ENCODE measurements at regions not wholly inside any gene's neighbourhood (a gene's known extent, or its start where the extent isn't known, plus 50 kb on each side); places are given as distances from the start of the nearest gene placed in this dataset.

DNA sequence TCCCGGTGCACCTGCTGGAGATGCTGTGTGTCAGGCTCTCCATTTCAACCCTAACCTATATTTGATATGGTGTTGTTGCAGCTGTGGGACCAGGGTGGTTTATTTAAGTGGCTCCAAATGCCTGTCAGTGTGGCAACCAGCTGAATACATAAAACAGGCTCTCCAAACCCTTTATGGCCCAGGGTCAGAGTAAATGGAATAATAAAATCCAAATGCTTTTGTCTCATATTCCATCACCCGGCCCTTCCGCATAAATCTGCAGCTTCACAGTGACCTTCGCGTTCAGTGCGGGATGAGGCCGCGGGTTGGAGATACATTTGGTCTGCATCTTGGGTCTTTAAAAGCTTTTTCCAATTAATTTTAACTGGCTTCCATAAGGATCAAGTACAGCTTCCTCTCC lies 382.1 kb upstream of the NR2F2 start:
- H3K9me3 Mint-ChIP-seq: peaks cover 5% of the 10 kb centered on the region
- no peak overlapping the region for H3K27ac Mint-ChIP-seq
- H3K4me1 Mint-ChIP-seq (ENCODE audit: low read depth): no peaks in the 10 kb centered on the region
- no peaks in the 10 kb centered on the region for H3K36me3 Mint-ChIP-seq (ENCODE audit: low read depth)
- peaks cover 4% of the 10 kb centered on the region for H3K27me3 Mint-ChIP-seq (ENCODE audit: low read depth)
- H3K4me3 Mint-ChIP-seq: no peak overlapping the region

DNA sequence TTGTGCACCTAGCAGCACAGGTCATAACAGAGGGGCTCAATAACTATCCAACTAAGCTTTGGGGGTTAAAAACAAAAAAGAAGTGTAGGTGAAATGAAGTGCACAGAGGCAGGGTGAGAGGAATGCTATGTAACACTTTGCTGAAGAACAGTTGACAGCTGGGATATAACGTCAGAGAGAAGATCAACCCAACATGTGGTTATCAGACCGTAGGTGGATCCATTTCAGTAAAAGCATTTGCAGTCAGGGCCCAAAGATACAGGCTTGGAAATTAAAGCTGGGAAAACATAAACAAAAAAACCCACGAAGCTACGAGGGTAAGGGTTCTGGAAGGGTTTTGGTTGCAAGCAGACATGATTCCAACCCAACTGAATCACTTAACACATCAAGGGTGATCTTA lies 377.5 kb upstream of the NR2F2 start:
- Mint-ChIP-seq H3K4me1 (ENCODE audit: low read depth) (no peaks in the 10 kb centered on the region), H3K4me3 (no peak overlapping the region), H3K36me3 (ENCODE audit: low read depth) (no peaks in the 10 kb centered on the region), H3K9me3 (peaks cover 5% of the 10 kb centered on the region), H3K27me3 (ENCODE audit: low read depth) (no peaks in the 10 kb centered on the region), H3K27ac (no peak overlapping the region)

DNA sequence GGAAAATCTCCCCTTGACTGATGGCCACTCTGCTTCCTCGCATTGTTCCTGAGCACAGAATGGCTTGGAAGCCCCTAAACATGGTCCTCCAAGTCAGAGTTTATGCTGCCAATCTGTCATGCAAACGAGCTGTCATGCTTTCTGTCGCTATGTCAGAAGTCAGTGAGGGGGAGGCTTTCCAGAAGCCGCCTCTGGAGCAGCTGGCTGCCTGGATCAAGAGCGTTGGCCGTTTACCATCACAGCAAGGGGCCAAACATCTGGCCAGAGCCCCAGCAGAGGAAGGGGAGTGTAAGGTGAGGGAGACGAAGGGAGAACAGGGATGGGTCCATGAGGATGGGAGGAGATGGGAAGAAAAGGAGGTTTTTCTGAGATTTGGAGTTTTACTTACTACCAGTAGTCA lies 372.6 kb upstream of the NR2F2 start:
- no peaks in the 10 kb centered on the region for H3K4me1 Mint-ChIP-seq (ENCODE audit: low read depth)
- no peak overlapping the region for H3K4me3 Mint-ChIP-seq
- no peaks in the 10 kb centered on the region for H3K36me3 Mint-ChIP-seq (ENCODE audit: low read depth)
- H3K27me3 Mint-ChIP-seq (ENCODE audit: low read depth): no peaks in the 10 kb centered on the region
- no peak overlapping the region for H3K27ac Mint-ChIP-seq
- peaks cover 9% of the 10 kb centered on the region for H3K9me3 Mint-ChIP-seq

DNA sequence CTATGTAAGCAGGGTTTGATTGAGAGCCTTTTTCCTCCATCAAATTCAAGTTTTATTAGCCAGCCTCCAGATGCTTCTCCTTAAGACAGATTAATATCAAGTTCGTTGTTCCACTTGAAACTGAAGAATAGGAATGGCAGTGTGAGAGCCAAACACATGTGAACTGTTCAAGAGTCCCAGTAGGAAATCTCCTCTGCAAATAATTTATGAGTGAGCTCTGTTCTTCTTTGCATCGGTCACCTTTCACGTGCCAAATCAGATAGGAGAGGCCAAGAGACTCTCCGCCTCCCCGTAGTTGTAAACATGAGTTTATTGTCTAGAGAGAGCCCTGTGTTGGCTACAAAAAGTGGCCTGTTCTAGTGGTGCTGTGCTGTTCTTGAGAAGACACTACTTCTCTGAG lies 372.1 kb upstream of the NR2F2 start:
- no peaks in the 10 kb centered on the region for H3K36me3 Mint-ChIP-seq (ENCODE audit: low read depth)
- peaks cover 8% of the 10 kb centered on the region for H3K9me3 Mint-ChIP-seq
- H3K4me1 Mint-ChIP-seq (ENCODE audit: low read depth): no peaks in the 10 kb centered on the region
- no peaks in the 10 kb centered on the region for H3K27me3 Mint-ChIP-seq (ENCODE audit: low read depth)
- H3K4me3 Mint-ChIP-seq: no peak overlapping the region
- H3K27ac Mint-ChIP-seq: no peak overlapping the region

GRCh38 chr15:95968856-95969255 lies 361.6 kb upstream of the NR2F2 start:
- no peaks in the 10 kb centered on the region for H3K36me3 Mint-ChIP-seq (ENCODE audit: low read depth)
- peaks cover 3% of the 10 kb centered on the region for H3K9me3 Mint-ChIP-seq
- no peaks in the 10 kb centered on the region for H3K27me3 Mint-ChIP-seq (ENCODE audit: low read depth)
- no peak overlapping the region for H3K27ac Mint-ChIP-seq
- H3K4me3 Mint-ChIP-seq: no peak overlapping the region
- H3K4me1 Mint-ChIP-seq (ENCODE audit: low read depth): no peaks in the 10 kb centered on the region

DNA sequence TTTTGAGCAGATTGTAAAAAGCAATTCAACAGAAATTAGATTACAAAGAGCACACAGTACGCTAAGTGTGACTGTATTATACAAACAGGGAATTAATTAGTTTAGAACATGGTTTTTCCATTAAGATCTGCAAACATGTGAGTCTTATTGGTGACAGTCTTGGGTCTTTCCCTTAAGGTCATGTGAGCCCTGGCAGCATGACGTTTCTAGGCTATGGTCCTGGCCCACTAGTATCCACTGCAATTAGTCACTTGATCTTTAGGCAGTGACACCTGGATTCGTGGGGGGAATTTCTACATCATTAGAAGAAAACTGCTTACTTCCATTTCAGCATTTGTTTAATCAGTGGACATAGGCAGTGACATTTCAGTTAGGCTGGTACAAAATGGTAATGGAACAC lies 360.2 kb upstream of the NR2F2 start:
- Mint-ChIP-seq H3K9me3 (peaks cover 3% of the 10 kb centered on the region), H3K27ac (no peak overlapping the region), H3K4me3 (no peak overlapping the region), H3K36me3 (ENCODE audit: low read depth) (no peaks in the 10 kb centered on the region), H3K27me3 (ENCODE audit: low read depth) (no peaks in the 10 kb centered on the region), H3K4me1 (ENCODE audit: low read depth) (no peaks in the 10 kb centered on the region)

DNA sequence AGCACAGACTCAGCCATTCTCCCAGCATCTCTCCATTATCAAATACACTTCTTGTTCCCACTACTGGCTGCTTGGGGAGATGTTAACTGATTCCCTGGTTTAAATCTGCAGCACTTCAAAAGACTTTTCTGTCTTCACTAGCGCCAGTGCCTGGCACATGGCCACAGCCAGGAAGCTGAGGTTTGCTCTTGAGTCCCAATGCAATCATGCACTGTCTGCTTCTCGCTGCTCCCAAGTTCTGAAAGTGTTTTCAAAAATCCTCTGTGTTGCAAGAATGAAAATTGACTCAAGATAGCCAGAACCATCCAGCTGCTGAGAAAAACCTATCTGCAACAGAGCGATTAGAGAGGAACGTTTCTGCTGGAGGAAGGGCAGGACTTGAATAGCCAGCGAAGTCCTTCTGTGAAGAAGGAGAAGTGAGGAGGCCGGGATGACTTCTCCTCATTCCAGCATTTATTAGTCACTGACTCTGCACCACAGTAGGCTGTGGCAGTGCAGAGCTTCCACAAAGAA lies 358.4 kb upstream of the NR2F2 start:
- Mint-ChIP-seq H3K36me3 (ENCODE audit: low read depth) (no peaks in the 10 kb centered on the region), H3K4me1 (ENCODE audit: low read depth) (no peaks in the 10 kb centered on the region), H3K27ac (no peak overlapping the region), H3K4me3 (no peak overlapping the region), H3K9me3 (no peaks in the 10 kb centered on the region), H3K27me3 (ENCODE audit: low read depth) (peaks cover 4% of the 10 kb centered on the region)

DNA sequence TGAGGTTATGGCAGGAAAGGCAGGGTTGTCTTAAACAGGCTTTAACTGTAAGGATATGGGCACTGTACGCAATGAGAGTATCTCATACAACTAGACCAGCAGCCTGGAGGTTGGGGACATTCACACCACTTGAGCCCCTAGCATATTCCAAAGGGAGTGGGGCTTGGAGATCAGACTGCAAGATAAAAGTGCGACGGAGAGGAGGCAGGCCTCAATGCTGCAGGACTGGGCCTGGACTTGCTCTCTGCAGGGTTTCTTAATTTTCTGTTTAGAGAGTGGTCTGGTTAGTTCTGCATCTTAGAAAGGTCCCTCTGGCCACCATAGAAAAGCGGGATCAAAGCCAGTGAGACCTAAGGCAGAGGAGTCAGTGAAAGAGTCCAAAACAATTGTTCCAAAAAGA lies 357.7 kb upstream of the NR2F2 start:
- no peak overlapping the region for H3K27ac Mint-ChIP-seq
- H3K9me3 Mint-ChIP-seq: no peaks in the 10 kb centered on the region
- peaks cover 4% of the 10 kb centered on the region for H3K27me3 Mint-ChIP-seq (ENCODE audit: low read depth)
- H3K4me1 Mint-ChIP-seq (ENCODE audit: low read depth): no peaks in the 10 kb centered on the region
- H3K36me3 Mint-ChIP-seq (ENCODE audit: low read depth): no peaks in the 10 kb centered on the region
- H3K4me3 Mint-ChIP-seq: no peak overlapping the region

DNA sequence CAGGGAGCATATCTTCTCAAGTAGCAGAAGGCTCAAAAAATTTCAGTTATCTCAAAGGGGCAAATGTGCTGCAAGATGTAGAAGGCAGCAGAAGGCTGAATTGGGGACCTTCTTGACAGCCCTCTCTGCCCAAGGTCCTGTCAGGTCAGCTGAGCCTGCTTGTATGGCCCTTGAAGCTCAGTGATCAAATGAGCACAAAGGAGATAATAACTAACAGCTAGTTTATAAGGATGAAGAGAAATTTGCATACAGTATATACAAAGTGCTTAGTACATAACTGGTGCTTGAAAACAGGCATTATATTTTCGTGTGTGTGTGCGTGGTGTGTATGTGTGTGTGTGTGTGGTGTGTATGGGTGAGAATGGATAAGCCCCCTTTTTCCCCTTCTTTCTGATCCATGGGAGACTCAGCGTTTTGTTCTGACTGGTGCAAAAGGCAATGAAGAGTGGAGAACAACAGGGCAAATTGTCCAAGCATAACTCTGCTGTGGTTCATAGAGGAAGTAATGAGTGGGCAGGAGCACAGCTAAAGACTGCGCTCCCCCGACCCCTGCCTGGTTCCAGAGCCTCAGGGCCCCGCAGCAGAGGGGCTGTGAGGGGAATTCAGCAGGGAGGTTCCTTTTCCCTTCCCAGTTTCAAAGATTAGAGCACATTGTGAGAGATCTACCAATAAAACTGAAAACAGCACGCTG lies 356.8 kb upstream of the NR2F2 start:
- H3K27me3 Mint-ChIP-seq (ENCODE audit: low read depth): peaks cover 4% of the 10 kb centered on the region
- no peaks in the 10 kb centered on the region for H3K4me1 Mint-ChIP-seq (ENCODE audit: low read depth)
- H3K36me3 Mint-ChIP-seq (ENCODE audit: low read depth): no peaks in the 10 kb centered on the region
- no peak overlapping the region for H3K27ac Mint-ChIP-seq
- H3K4me3 Mint-ChIP-seq: no peak overlapping the region
- H3K9me3 Mint-ChIP-seq: no peaks in the 10 kb centered on the region

- no peak overlapping the region for H3K4me3 Mint-ChIP-seq
- no peaks in the 10 kb centered on the region for H3K9me3 Mint-ChIP-seq
- H3K27ac Mint-ChIP-seq: no peak overlapping the region
- H3K36me3 Mint-ChIP-seq (ENCODE audit: low read depth): no peaks in the 10 kb centered on the region
- peaks cover 4% of the 10 kb centered on the region for H3K27me3 Mint-ChIP-seq (ENCODE audit: low read depth)
- H3K4me1 Mint-ChIP-seq (ENCODE audit: low read depth): no peaks in the 10 kb centered on the region
Measured at GRCh38 chr15:95975212-95975611, 355.3 kb upstream of the NR2F2 start.

GRCh38 chr15:95979286-95979685 lies 351.2 kb upstream of the NR2F2 start:
- Mint-ChIP-seq H3K4me3 (no peak overlapping the region), H3K27me3 (ENCODE audit: low read depth) (peaks cover 9% of the 10 kb centered on the region), H3K9me3 (peaks cover 4% of the 10 kb centered on the region)

GRCh38 chr15:95981209-95981608 lies 349.3 kb upstream of the NR2F2 start:
- Mint-ChIP-seq H3K27ac (no peak overlapping the region), H3K27me3 (ENCODE audit: low read depth) (peaks cover 9% of the 10 kb centered on the region), H3K36me3 (ENCODE audit: low read depth) (no peaks in the 10 kb centered on the region), H3K4me3 (no peak overlapping the region), H3K4me1 (ENCODE audit: low read depth) (no peaks in the 10 kb centered on the region), H3K9me3 (peaks cover 4% of the 10 kb centered on the region)

More at GRCh38 chr15:95979286-95979685, 351.2 kb upstream of the NR2F2 start:
- Mint-ChIP-seq H3K36me3 (ENCODE audit: low read depth) (no peaks in the 10 kb centered on the region), H3K4me1 (ENCODE audit: low read depth) (no peaks in the 10 kb centered on the region), H3K27ac (no peak overlapping the region)

DNA sequence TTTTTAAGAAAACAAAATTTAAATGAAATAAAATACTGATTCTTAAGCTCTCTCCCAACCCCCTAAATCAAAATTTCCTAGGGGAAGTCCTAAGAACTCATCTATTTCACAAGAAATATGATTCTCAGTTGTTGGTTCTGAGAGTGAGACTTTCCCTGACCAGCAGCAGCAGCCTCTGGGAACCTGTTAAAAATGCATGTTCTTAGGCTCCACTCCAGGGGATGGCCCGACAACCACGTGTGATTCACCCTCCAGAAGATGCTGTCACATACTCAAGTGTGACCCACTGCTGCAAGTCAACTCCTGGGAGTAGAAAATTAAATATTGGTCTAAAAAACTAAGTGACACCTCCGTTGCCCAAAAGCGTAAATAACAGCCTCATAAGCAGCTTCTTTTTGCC lies 343.2 kb upstream of the NR2F2 start:
- Mint-ChIP-seq H3K27me3 (ENCODE audit: low read depth) (peaks cover 18% of the 10 kb centered on the region), H3K9me3 (peaks cover 4% of the 10 kb centered on the region), H3K27ac (no peak overlapping the region), H3K4me3 (no peak overlapping the region), H3K36me3 (ENCODE audit: low read depth) (no peaks in the 10 kb centered on the region), H3K4me1 (ENCODE audit: low read depth) (peaks cover 3% of the 10 kb centered on the region)

GRCh38 chr15:95987886-95988573 lies 342.5 kb upstream of the NR2F2 start:
- H3K4me3 Mint-ChIP-seq: no peak overlapping the region
- peaks cover 3% of the 10 kb centered on the region for H3K4me1 Mint-ChIP-seq (ENCODE audit: low read depth)
- peaks cover 15% of the 10 kb centered on the region for H3K27me3 Mint-ChIP-seq (ENCODE audit: low read depth)
- peaks cover under 1% of the 10 kb centered on the region for H3K9me3 Mint-ChIP-seq
- H3K36me3 Mint-ChIP-seq (ENCODE audit: low read depth): no peaks in the 10 kb centered on the region
- no peak overlapping the region for H3K27ac Mint-ChIP-seq

DNA sequence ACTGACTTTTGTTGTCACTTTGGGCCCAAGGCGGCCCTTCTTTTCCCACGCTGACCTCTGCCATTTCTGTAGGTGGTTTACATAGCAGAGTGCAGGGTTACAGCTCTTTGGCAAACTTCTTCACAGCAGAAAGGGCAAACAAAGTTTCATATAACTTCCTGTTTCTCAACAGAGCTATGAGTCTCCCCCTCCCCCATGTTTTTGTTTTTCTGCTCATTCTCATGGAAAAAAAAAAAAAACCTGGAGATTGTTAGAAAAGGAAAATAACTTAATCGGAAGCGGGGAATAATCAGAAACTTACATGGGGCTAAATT lies 342.0 kb upstream of the NR2F2 start:
- Mint-ChIP-seq H3K9me3 (no peaks in the 10 kb centered on the region), H3K36me3 (ENCODE audit: low read depth) (no peaks in the 10 kb centered on the region), H3K4me1 (ENCODE audit: low read depth) (peaks cover 3% of the 10 kb centered on the region), H3K27ac (no peak overlapping the region), H3K4me3 (no peak overlapping the region), H3K27me3 (ENCODE audit: low read depth) (peaks cover 13% of the 10 kb centered on the region)
